ENCODE measurements at regions not wholly inside any gene's neighbourhood (a gene's known extent, or its start where the extent isn't known, plus 50 kb on each side); places are given as distances from the start of the nearest gene placed in this dataset.
A peak's percentile ranks its signal among the peaks of the same experiment; 100 is the strongest.

DNA sequence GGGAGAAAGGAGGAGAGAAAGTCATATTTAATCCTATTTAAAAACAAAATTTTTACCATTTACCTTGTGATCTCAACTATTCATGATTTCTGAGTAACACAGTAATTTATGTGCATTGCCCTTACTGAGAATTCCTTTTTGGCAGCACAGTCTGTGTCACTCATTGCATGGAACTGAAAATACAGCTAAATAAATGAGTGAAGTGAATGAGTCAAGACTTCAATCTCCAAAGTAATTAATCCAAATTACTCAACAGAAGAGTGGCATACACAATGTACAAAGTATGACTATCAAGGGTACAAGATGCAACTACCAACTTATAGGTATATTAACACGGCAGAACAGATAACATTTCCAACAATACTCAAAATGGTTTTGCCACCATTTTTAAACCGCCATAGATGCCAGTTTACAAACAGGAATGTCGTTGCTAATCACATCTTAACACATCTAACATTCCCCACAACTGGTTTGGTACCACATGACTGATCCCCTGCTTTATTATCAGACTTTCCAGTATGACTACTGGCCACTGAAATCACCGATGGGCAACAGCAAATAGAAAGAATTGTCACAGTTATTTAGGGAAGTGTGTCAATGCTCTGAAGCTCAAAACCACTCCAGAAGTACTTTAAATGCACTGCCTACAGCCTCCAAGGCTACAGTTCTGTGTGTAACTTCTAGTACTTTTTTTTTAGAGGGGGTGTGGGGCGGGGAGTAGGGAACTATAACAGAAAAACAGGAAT, 410.4 kb downstream of the SHQ1 start:
- no peak overlapping the region for H3K4me2 ChIP-seq (replicated peaks; ENCODE audit: extremely low read depth, low read length, poor library complexity, severe bottlenecking)
- no peak overlapping the region for H2AFZ ChIP-seq (ENCODE audit: insufficient read depth, low read depth, low read length, poor library complexity, severe bottlenecking)
- no peak overlapping the region for H3K9ac ChIP-seq (ENCODE audit: insufficient read depth, low read length, poor library complexity, severe bottlenecking)
- peak in 1 of 3 donors; percentile 41 for DNase-seq
- peaks cover 100% of the 10 kb centered on the region for H4K20me1 ChIP-seq (ENCODE audit: insufficient read depth, low read length)
- TF ChIP-seq CTCF (IDR thresholded peaks at IDR 0.05), result no peak
- H3K27ac ChIP-seq (ENCODE audit: low read depth in 1 of 2, low read length in 2 of 2), result no peak overlapping the region
- no peaks in the 10 kb centered on the region for H3K27me3 Mint-ChIP-seq (ENCODE audit: low read depth in 3 of 3)
- H3K27me3 ChIP-seq (ENCODE audit: control insufficient read depth in 2 of 2, insufficient read depth in 2 of 2, low read length in 2 of 2), result no peaks in the 10 kb centered on the region
- H3K36me3 ChIP-seq (replicated peaks in 1 of 2; ENCODE audit: control insufficient read depth in 1 of 2, insufficient read depth in 2 of 2, low read length in 2 of 2), result peaks cover 16 to 28% of the 10 kb centered on the region in 2 donors
- H3K27ac Mint-ChIP-seq, result peak overlapping the region in 2 of 7 donors; percentile 43 to 55
- H3K9me3 Mint-ChIP-seq, result no peaks in the 10 kb centered on the region
- peaks cover 60% of the 10 kb centered on the region for H3K4me1 Mint-ChIP-seq
- no peaks in the 10 kb centered on the region for H3K9me3 ChIP-seq (replicated peaks in 1 of 2; ENCODE audit: control insufficient read depth in 1 of 2, insufficient read depth in 1 of 2, low read length in 2 of 2)
- 80% methylated on average over 2 of the region's 5 CpGs for WGBS (ENCODE audit: insufficient coverage)
- H3K4me3 ChIP-seq (replicated peaks in 1 of 3; ENCODE audit: low read depth in 2 of 3, low read length in 3 of 3), result no peak overlapping the region
- peaks cover 100% of the 10 kb centered on the region for H3K79me2 ChIP-seq (ENCODE audit: insufficient read depth, low read length)
- H3K36me3 Mint-ChIP-seq, result peaks cover 49% of the 10 kb centered on the region in 2 donors
- intact Hi-C loops (cut with micrococcal nuclease), result no loop called here
- peaks cover 20 to 47% of the 10 kb centered on the region in 2 donors for H3K4me1 ChIP-seq (ENCODE audit: control insufficient read depth in 1 of 2, insufficient read depth in 2 of 2, low read length in 2 of 2)
- no peak overlapping the region for H3K4me3 Mint-ChIP-seq

DNA sequence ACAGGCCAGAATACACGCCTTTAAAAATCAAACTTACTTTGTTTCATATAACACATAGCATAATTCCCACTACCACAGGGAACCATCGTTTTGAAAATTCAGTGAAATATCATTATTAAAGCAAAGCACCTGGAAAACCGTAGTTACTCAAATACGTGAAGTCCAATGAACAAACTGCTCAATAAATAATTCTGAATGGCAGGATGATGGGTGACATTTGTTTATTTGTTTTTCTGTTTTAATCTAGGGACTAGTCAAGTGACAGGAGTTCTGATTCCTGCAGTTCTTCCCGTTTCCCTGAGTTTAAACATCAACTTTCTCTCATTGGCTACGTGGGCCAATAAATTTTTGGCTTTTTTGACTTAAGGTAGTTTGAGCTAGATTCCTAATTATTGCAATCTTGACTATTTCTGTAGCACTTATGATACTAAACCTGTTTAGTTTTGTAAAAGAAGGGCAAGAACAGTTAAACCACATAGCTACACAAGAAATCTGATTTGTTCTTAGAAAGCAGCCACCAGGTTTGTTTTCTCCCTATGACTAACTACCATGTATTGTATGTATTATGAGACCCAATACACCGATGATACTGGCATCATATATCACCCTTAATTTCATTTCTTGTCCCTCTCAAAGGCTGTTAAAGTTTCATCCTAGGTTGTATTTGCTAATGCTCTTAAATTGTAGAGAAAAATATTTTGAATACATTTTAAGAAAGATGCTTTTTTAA, 411.2 kb downstream of the SHQ1 start:
- no peak overlapping the region for H3K27ac ChIP-seq (ENCODE audit: low read depth in 1 of 2, low read length in 2 of 2)
- Mint-ChIP-seq H3K4me3 (no peak overlapping the region), H3K27ac (no peak overlapping the region), H3K27me3 (ENCODE audit: low read depth in 3 of 3) (no peaks in the 10 kb centered on the region), H3K36me3 (peaks cover 44 to 47% of the 10 kb centered on the region in 2 donors), H3K9me3 (no peaks in the 10 kb centered on the region), H3K4me1 (peaks cover 60% of the 10 kb centered on the region)
- H3K36me3 ChIP-seq (replicated peaks in 1 of 2; ENCODE audit: control insufficient read depth in 1 of 2, insufficient read depth in 2 of 2, low read length in 2 of 2), result peaks cover 16 to 28% of the 10 kb centered on the region in 2 donors
- no peak for TF ChIP-seq CTCF (IDR thresholded peaks at IDR 0.05)
- intact Hi-C loops (cut with micrococcal nuclease), result no loop called here
- no peak overlapping the region for H3K4me2 ChIP-seq (replicated peaks; ENCODE audit: extremely low read depth, low read length, poor library complexity, severe bottlenecking)
- no peaks in the 10 kb centered on the region for H3K27me3 ChIP-seq (ENCODE audit: control insufficient read depth in 2 of 2, insufficient read depth in 2 of 2, low read length in 2 of 2)
- no peaks in the 10 kb centered on the region for H3K9me3 ChIP-seq (replicated peaks in 1 of 2; ENCODE audit: control insufficient read depth in 1 of 2, insufficient read depth in 1 of 2, low read length in 2 of 2)
- no peak for DNase-seq
- peaks cover 100% of the 10 kb centered on the region for H3K79me2 ChIP-seq (ENCODE audit: insufficient read depth, low read length)
- WGBS (ENCODE audit: insufficient coverage), result no CpG with 5 or more reads among the region's 7 CpGs
- peaks cover 100% of the 10 kb centered on the region for H4K20me1 ChIP-seq (ENCODE audit: insufficient read depth, low read length)
- H3K9ac ChIP-seq (ENCODE audit: insufficient read depth, low read length, poor library complexity, severe bottlenecking), result no peak overlapping the region
- H2AFZ ChIP-seq (ENCODE audit: insufficient read depth, low read depth, low read length, poor library complexity, severe bottlenecking), result no peak overlapping the region
- H3K4me1 ChIP-seq (ENCODE audit: control insufficient read depth in 1 of 2, insufficient read depth in 2 of 2, low read length in 2 of 2), result peaks cover 18 to 39% of the 10 kb centered on the region in 2 donors
- H3K4me3 ChIP-seq (replicated peaks in 1 of 3; ENCODE audit: low read depth in 2 of 3, low read length in 3 of 3), result no peak overlapping the region
